WTC11 (cell line): ENCODE measurements at regions not wholly inside any gene's neighbourhood (a gene's known extent, or its start where the extent isn't known, plus 50 kb on each side); places are given as distances from the start of the nearest gene placed in this dataset.

ENCODE experiments used
- ATAC-seq: fragments of 200-7000 bp; cut with Tn5 transposase; 2 replicates; pipeline ENCODE4 v1.10.0; 2021; ENCODE audit warnings: mild to moderate bottlenecking, moderate library complexity
- CTCF ChIA-PET: fragments of 300-600 bp; sonication (Branson Sonifier 250); formaldehyde crosslinking; loops from one replicate; lab custom pipeline; 2021; ENCODE audit warnings: antibody characterized with exemption; lab: Charles Lee
- POLR2A ChIA-PET: fragments of 350-600 bp; sonication (Branson Sonifier 250); formaldehyde crosslinking; loops from one replicate; lab custom pipeline; 2021; ENCODE audit warnings: antibody characterized with exemption; lab: Charles Lee
- DNase-seq: peaks from one replicate; pipeline ENCODE4 v3.0.0; 2021; ENCODE audit warnings: low spot score
- H3K27ac Mint-ChIP-seq: 2 replicates; pipeline ENCODE4 v1.8.0; 2021; ENCODE audit warnings: mixed read lengths
- H3K27me3 Mint-ChIP-seq: 2 replicates; pipeline ENCODE4 v1.8.0; 2021; ENCODE audit warnings: low read depth, mild to moderate bottlenecking, moderate library complexity, mixed read lengths
- H3K36me3 Mint-ChIP-seq: 2 replicates; pipeline ENCODE4 v1.8.0; 2021; ENCODE audit warnings: mixed read lengths
- H3K4me1 Mint-ChIP-seq: 2 replicates; pipeline ENCODE4 v1.8.0; 2022; ENCODE audit warnings: mixed read lengths
- H3K4me3 Mint-ChIP-seq: 2 replicates; pipeline ENCODE4 v1.8.0; 2021; ENCODE audit warnings: mild to moderate bottlenecking, moderate library complexity, mixed read lengths
- H3K9me3 Mint-ChIP-seq: 2 replicates; pipeline ENCODE4 v1.8.0; 2021; ENCODE audit warnings: mixed read lengths
- AR ChIP-seq: fragments of 250-450 bp; sonication (Bioruptor Pico); IDR thresholded peaks from 2 replicates; pipeline ENCODE4 v1.9.0; 2021; ENCODE audit warnings: mild to moderate bottlenecking
- ARID4B ChIP-seq: sonication (generic); formaldehyde crosslinking; IDR thresholded peaks from 2 replicates; pipeline ENCODE4 v1.8.0; 2023; ENCODE audit warnings: missing genetic modification reagents, mild to moderate bottlenecking, borderline replicate concordance
- CTCF ChIP-seq: fragments of 200-600 bp; IDR thresholded peaks from 2 replicates; pipeline ENCODE4 v1.8.0; 2022; ENCODE audit warnings: antibody characterized with exemption
- E2F4 ChIP-seq: sonication (generic); formaldehyde crosslinking; IDR thresholded peaks from 2 replicates; pipeline ENCODE4 v1.8.1; 2022; ENCODE audit warnings: low read depth, mild to moderate bottlenecking, moderate library complexity, missing genetic modification reagents, borderline replicate concordance
- IRF2 ChIP-seq: sonication (generic); formaldehyde crosslinking; IDR thresholded peaks from 2 replicates; pipeline ENCODE4 v1.8.0; 2022; ENCODE audit warnings: low read depth, missing genetic modification reagents, borderline replicate concordance
- JUN ChIP-seq: sonication (generic); formaldehyde crosslinking; IDR thresholded peaks from 2 replicates; pipeline ENCODE4 v1.8.0; 2023; ENCODE audit warnings: mild to moderate bottlenecking, missing genetic modification reagents
- NFE2L1 ChIP-seq: sonication (generic); formaldehyde crosslinking; IDR thresholded peaks from 2 replicates; pipeline ENCODE4 v1.8.1; 2023; ENCODE audit warnings: missing genetic modification reagents
- PREB ChIP-seq: sonication (generic); formaldehyde crosslinking; IDR thresholded peaks from 2 replicates; pipeline ENCODE4 v1.8.1; 2022; ENCODE audit warnings: mild to moderate bottlenecking, missing genetic modification reagents, moderate library complexity, borderline replicate concordance
- SMAD3 ChIP-seq: sonication (generic); formaldehyde crosslinking; IDR thresholded peaks from 2 replicates; pipeline ENCODE4 v1.8.0; 2022; ENCODE audit warnings: missing genetic modification reagents, mild to moderate bottlenecking, borderline replicate concordance
- SMAD4 ChIP-seq: sonication (generic); formaldehyde crosslinking; IDR thresholded peaks from 2 replicates; pipeline ENCODE4 v1.8.0; 2022; ENCODE audit warnings: mild to moderate bottlenecking, missing genetic modification reagents
- USF1 ChIP-seq: sonication (generic); formaldehyde crosslinking; IDR thresholded peaks from 2 replicates; pipeline ENCODE4 v1.8.0; 2022; ENCODE audit warnings: mild to moderate bottlenecking, missing genetic modification reagents
- ZBTB21 ChIP-seq: sonication (generic); formaldehyde crosslinking; IDR thresholded peaks from 2 replicates; pipeline ENCODE4 v1.8.1; 2023; ENCODE audit warnings: mild to moderate bottlenecking, missing genetic modification reagents, borderline replicate concordance
- ZMAT4 ChIP-seq: fragments of 250-450 bp; sonication (Bioruptor Pico); IDR thresholded peaks from 2 replicates; pipeline ENCODE4 v1.9.0; 2021; ENCODE audit warnings: mild to moderate bottlenecking
- ZNF121 ChIP-seq: sonication (generic); formaldehyde crosslinking; IDR thresholded peaks from 2 replicates; pipeline ENCODE4 v1.8.0; 2023; ENCODE audit warnings: missing genetic modification reagents
- ZNF232 ChIP-seq: sonication (generic); formaldehyde crosslinking; IDR thresholded peaks from 2 replicates; pipeline ENCODE4 v1.8.0; 2022; ENCODE audit warnings: mild to moderate bottlenecking, missing genetic modification reagents
- ZNF281 ChIP-seq: sonication (generic); formaldehyde crosslinking; IDR thresholded peaks from 2 replicates; pipeline ENCODE4 v1.8.0; 2023; ENCODE audit warnings: mild to moderate bottlenecking, missing genetic modification reagents
- ZNF671 ChIP-seq: fragments of 250-450 bp; sonication (Bioruptor Pico); IDR thresholded peaks from 2 replicates; pipeline ENCODE4 v1.8.0; 2021; ENCODE audit warnings: mild to moderate bottlenecking

GRCh38 chr18:61967252-61967891 lies 74.6 kb upstream of the RNF152 start:
- ChIA-PET CTCF (no interaction called here), POLR2A (no interaction called here)
- ATAC-seq (no peak), DNase-seq (no peak)
- Mint-ChIP-seq H3K27ac (no peak overlapping the region), H3K9me3 (no peaks in the 10 kb centered on the region), H3K27me3 (no peaks in the 10 kb centered on the region; the same call in 1 of the 2 replicates), H3K4me3 (no peak overlapping the region), H3K4me1 (peaks cover 5% of the 10 kb centered on the region), H3K36me3 (no peaks in the 10 kb centered on the region)
- TF ChIP-seq ZMAT4 (CRISPR knock-in tag) (no peak), ZBTB21 (CRISPR knock-in tag) (no peak), ZNF121 (CRISPR knock-in tag) (no peak), USF1 (CRISPR knock-in tag) (no peak), JUN (CRISPR knock-in tag) (no peak), IRF2 (no peak), AR (no peak)

GRCh38 chr18:61965311-61965710 lies 72.5 kb upstream of the RNF152 start:
- Mint-ChIP-seq H3K4me1 (no peaks in the 10 kb centered on the region), H3K4me3 (no peak overlapping the region), H3K27me3 (no peaks in the 10 kb centered on the region; the same call in 1 of the 2 replicates), H3K36me3 (no peaks in the 10 kb centered on the region), H3K27ac (no peak overlapping the region), H3K9me3 (no peaks in the 10 kb centered on the region)
- ChIA-PET POLR2A (no interaction called here), CTCF (no interaction called here)
- no peak for DNase-seq
- ATAC-seq, result no peak
- TF ChIP-seq ZNF281 (CRISPR knock-in tag) (no peak), CTCF (no peak), IRF2 (no peak), PREB (CRISPR knock-in tag) (no peak), ZNF671 (CRISPR knock-in tag) (no peak), SMAD4 (CRISPR knock-in tag) (no peak), E2F4 (CRISPR knock-in tag) (no peak), ZNF121 (CRISPR knock-in tag) (no peak), ARID4B (CRISPR knock-in tag) (no peak), ZNF232 (CRISPR knock-in tag) (no peak), SMAD3 (CRISPR knock-in tag) (no peak), NFE2L1 (no peak)
